WTC11 (cell line): ENCODE measurements at regions not wholly inside any gene's neighbourhood (a gene's known extent, or its start where the extent isn't known, plus 50 kb on each side); places are given as distances from the start of the nearest gene placed in this dataset.

Source experiments
- ATAC-seq: fragments of 200-7000 bp; cut with Tn5 transposase; 2 replicates; pipeline ENCODE4 v1.10.0; 2021; ENCODE audit warnings: mild to moderate bottlenecking, moderate library complexity
- CTCF ChIA-PET: fragments of 300-600 bp; sonication (Branson Sonifier 250); formaldehyde crosslinking; loops from one replicate; lab custom pipeline; 2021; ENCODE audit warnings: antibody characterized with exemption; lab: Charles Lee
- POLR2A ChIA-PET: fragments of 350-600 bp; sonication (Branson Sonifier 250); formaldehyde crosslinking; loops from one replicate; lab custom pipeline; 2021; ENCODE audit warnings: antibody characterized with exemption; lab: Charles Lee
- DNase-seq: peaks from one replicate; pipeline ENCODE4 v3.0.0; 2021; ENCODE audit warnings: low spot score
- H3K27ac Mint-ChIP-seq: 2 replicates; pipeline ENCODE4 v1.8.0; 2021; ENCODE audit warnings: mixed read lengths
- H3K27me3 Mint-ChIP-seq: 2 replicates; pipeline ENCODE4 v1.8.0; 2021; ENCODE audit warnings: low read depth, mild to moderate bottlenecking, moderate library complexity, mixed read lengths
- H3K36me3 Mint-ChIP-seq: 2 replicates; pipeline ENCODE4 v1.8.0; 2021; ENCODE audit warnings: mixed read lengths
- H3K4me1 Mint-ChIP-seq: 2 replicates; pipeline ENCODE4 v1.8.0; 2022; ENCODE audit warnings: mixed read lengths
- H3K4me3 Mint-ChIP-seq: 2 replicates; pipeline ENCODE4 v1.8.0; 2021; ENCODE audit warnings: mild to moderate bottlenecking, moderate library complexity, mixed read lengths
- H3K9me3 Mint-ChIP-seq: 2 replicates; pipeline ENCODE4 v1.8.0; 2021; ENCODE audit warnings: mixed read lengths
- ATF1 ChIP-seq: sonication (generic); formaldehyde crosslinking; IDR thresholded peaks from 2 replicates; pipeline ENCODE4 v1.8.1; 2023; ENCODE audit warnings: mild to moderate bottlenecking, moderate library complexity, missing genetic modification reagents
- CBFB ChIP-seq: sonication (generic); formaldehyde crosslinking; IDR thresholded peaks from 2 replicates; pipeline ENCODE4 v1.8.1; 2022; ENCODE audit warnings: mild to moderate bottlenecking, low read depth, missing genetic modification reagents
- EMX1 ChIP-seq: fragments of 250-450 bp; sonication (Bioruptor Pico); IDR thresholded peaks from 2 replicates; pipeline ENCODE4 v1.8.0; 2021; ENCODE audit warnings: mild to moderate bottlenecking
- ERG ChIP-seq: fragments of 250-450 bp; sonication (Bioruptor Pico); IDR thresholded peaks from 2 replicates; pipeline ENCODE4 v1.8.0; 2021; ENCODE audit warnings: mild to moderate bottlenecking
- FOXJ3 ChIP-seq: sonication (generic); formaldehyde crosslinking; IDR thresholded peaks from 2 replicates; pipeline ENCODE4 v1.9.0; 2021; ENCODE audit warnings: missing genetic modification reagents, mild to moderate bottlenecking, borderline replicate concordance
- FOXK1 ChIP-seq: sonication (generic); formaldehyde crosslinking; IDR thresholded peaks from 2 replicates; pipeline ENCODE4 v1.8.0; 2022; ENCODE audit warnings: mild to moderate bottlenecking, moderate library complexity, missing genetic modification reagents
- HMGA2 ChIP-seq: fragments of 250-450 bp; sonication (Bioruptor Pico); IDR thresholded peaks from 2 replicates; pipeline ENCODE4 v1.4.0; 2021; ENCODE audit warnings: mild to moderate bottlenecking, moderate library complexity
- IRF1 ChIP-seq: sonication (generic); formaldehyde crosslinking; IDR thresholded peaks from 2 replicates; pipeline ENCODE4 v1.8.0; 2023; ENCODE audit warnings: missing genetic modification reagents
- IRF2 ChIP-seq: sonication (generic); formaldehyde crosslinking; IDR thresholded peaks from 2 replicates; pipeline ENCODE4 v1.8.0; 2022; ENCODE audit warnings: low read depth, missing genetic modification reagents, borderline replicate concordance
- JAZF1 ChIP-seq: fragments of 250-450 bp; sonication (Bioruptor Pico); IDR thresholded peaks from 2 replicates; pipeline ENCODE4 v1.9.0; 2021; ENCODE audit warnings: moderate library complexity, mild to moderate bottlenecking, inconsistent platforms
- NR2C2 ChIP-seq: sonication (generic); formaldehyde crosslinking; IDR thresholded peaks from 2 replicates; pipeline ENCODE4 v1.8.0; 2022; ENCODE audit warnings: mild to moderate bottlenecking, missing genetic modification reagents
- OVOL2 ChIP-seq: fragments of 250-450 bp; sonication (Bioruptor Pico); IDR thresholded peaks from 2 replicates; pipeline ENCODE4 v1.9.0; 2021; ENCODE audit warnings: mild to moderate bottlenecking, borderline replicate concordance
- SOX15 ChIP-seq: fragments of 250-450 bp; sonication (Bioruptor Pico); IDR thresholded peaks from 2 replicates; pipeline ENCODE4 v1.9.0; 2021; ENCODE audit warnings: mild to moderate bottlenecking
- SP1 ChIP-seq: sonication (generic); formaldehyde crosslinking; conservative IDR thresholded peaks from 2 replicates; pipeline ENCODE4 v1.8.1; 2022; ENCODE audit warnings: missing genetic modification reagents
- ZBTB21 ChIP-seq: sonication (generic); formaldehyde crosslinking; IDR thresholded peaks from 2 replicates; pipeline ENCODE4 v1.8.1; 2023; ENCODE audit warnings: mild to moderate bottlenecking, missing genetic modification reagents, borderline replicate concordance
- ZMAT4 ChIP-seq: fragments of 250-450 bp; sonication (Bioruptor Pico); IDR thresholded peaks from 2 replicates; pipeline ENCODE4 v1.9.0; 2021; ENCODE audit warnings: mild to moderate bottlenecking
- ZNF121 ChIP-seq: sonication (generic); formaldehyde crosslinking; IDR thresholded peaks from 2 replicates; pipeline ENCODE4 v1.8.0; 2023; ENCODE audit warnings: missing genetic modification reagents
- ZNF138 ChIP-seq: sonication (generic); formaldehyde crosslinking; conservative IDR thresholded peaks from 2 replicates; pipeline ENCODE4 v1.8.1; 2022; ENCODE audit warnings: mild to moderate bottlenecking, moderate library complexity, missing genetic modification reagents
- ZNF219 ChIP-seq: sonication (generic); formaldehyde crosslinking; IDR thresholded peaks from 2 replicates; pipeline ENCODE4 v1.8.0; 2023; ENCODE audit warnings: missing genetic modification reagents, mild to moderate bottlenecking, borderline replicate concordance
- ZNF263 ChIP-seq: sonication (generic); formaldehyde crosslinking; IDR thresholded peaks from 2 replicates; pipeline ENCODE4 v1.8.1; 2022; ENCODE audit warnings: low read depth, mild to moderate bottlenecking, moderate library complexity, missing genetic modification reagents
- ZNF396 ChIP-seq: fragments of 250-450 bp; sonication (Bioruptor Pico); IDR thresholded peaks from 2 replicates; pipeline ENCODE4 v1.8.0; 2021; ENCODE audit warnings: mild to moderate bottlenecking, moderate library complexity, borderline replicate concordance
- TF ChIP-seq, protein P1 (sequence below): fragments of 200-600 bp; IDR thresholded peaks from 2 replicates; pipeline ENCODE4 v1.8.0; 2022; ENCODE audit warnings: antibody characterized with exemption
- TF ChIP-seq, protein P2 (sequence below): fragments of 250-450 bp; sonication (Bioruptor Pico); IDR thresholded peaks from 2 replicates; pipeline ENCODE4 v1.9.0; 2021; ENCODE audit warnings: moderate library complexity, mild to moderate bottlenecking, inconsistent platforms, borderline replicate concordance
- TF ChIP-seq, protein P3 (sequence below): sonication (generic); formaldehyde crosslinking; IDR thresholded peaks from 2 replicates; pipeline ENCODE4 v1.8.0; 2022; ENCODE audit warnings: mild to moderate bottlenecking, missing genetic modification reagents

DNA sequence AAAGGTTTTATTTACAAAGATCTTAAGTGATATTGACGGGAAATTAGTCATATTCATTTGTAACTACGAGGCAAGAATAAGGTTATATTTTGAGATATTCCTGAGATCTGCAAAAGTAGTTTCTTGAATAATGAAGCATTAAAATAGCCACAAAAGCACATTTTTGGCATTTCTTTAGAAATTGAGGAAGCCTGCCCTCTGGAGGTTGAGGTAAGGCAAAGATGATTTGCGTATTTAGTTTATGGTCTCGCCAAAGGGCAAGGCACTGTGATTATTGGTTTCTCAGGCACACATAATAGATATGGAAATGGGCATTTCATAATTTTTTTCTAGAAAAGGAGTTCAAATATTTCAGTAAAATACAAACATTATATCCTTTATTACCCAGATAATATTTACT, 143.7 kb upstream of the RPRM start:
- DNase-seq: no peak
- H3K4me1 Mint-ChIP-seq: no peaks in the 10 kb centered on the region; the same call in 1 of the 2 replicates
- TF ChIP-seq, protein P1, sequence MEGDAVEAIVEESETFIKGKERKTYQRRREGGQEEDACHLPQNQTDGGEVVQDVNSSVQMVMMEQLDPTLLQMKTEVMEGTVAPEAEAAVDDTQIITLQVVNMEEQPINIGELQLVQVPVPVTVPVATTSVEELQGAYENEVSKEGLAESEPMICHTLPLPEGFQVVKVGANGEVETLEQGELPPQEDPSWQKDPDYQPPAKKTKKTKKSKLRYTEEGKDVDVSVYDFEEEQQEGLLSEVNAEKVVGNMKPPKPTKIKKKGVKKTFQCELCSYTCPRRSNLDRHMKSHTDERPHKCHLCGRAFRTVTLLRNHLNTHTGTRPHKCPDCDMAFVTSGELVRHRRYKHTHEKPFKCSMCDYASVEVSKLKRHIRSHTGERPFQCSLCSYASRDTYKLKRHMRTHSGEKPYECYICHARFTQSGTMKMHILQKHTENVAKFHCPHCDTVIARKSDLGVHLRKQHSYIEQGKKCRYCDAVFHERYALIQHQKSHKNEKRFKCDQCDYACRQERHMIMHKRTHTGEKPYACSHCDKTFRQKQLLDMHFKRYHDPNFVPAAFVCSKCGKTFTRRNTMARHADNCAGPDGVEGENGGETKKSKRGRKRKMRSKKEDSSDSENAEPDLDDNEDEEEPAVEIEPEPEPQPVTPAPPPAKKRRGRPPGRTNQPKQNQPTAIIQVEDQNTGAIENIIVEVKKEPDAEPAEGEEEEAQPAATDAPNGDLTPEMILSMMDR: 0 out of 2 replicates have a peak, but pooled peaks have one; percentile 26
- TF ChIP-seq JAZF1 (CRISPR knock-in tag): no peak
- TF ChIP-seq, all 79 proteins: peak for 1
- Mint-ChIP-seq H3K36me3 (peaks cover 15% of the 10 kb centered on the region), H3K9me3 (peaks cover 27% of the 10 kb centered on the region), H3K27me3 (no peaks in the 10 kb centered on the region), H3K27ac (no peak overlapping the region), H3K4me3 (no peak overlapping the region)
- no peak for ATAC-seq
- POLR2A ChIA-PET: no interaction called here
- CTCF ChIA-PET: no interaction called here

- TF ChIP-seq NR2C2 (CRISPR knock-in tag) (no peak), IRF2 (CRISPR knock-in tag) (no peak), ZNF121 (CRISPR knock-in tag) (no peak), SP1 (no peak), OVOL2 (CRISPR knock-in tag) (no peak), ZBTB21 (CRISPR knock-in tag) (no peak), FOXJ3 (CRISPR knock-in tag) (no peak), EMX1 (CRISPR knock-in tag) (no peak), FOXK1 (CRISPR knock-in tag) (no peak), ZNF263 (CRISPR knock-in tag) (no peak), ATF1 (CRISPR knock-in tag) (no peak), IRF1 (CRISPR knock-in tag) (no peak), ZNF396 (no peak)
- TF ChIP-seq, all 79 proteins: peak for 0
- Mint-ChIP-seq H3K4me3 (no peak overlapping the region), H3K36me3 (peaks cover 12% of the 10 kb centered on the region), H3K4me1 (no peaks in the 10 kb centered on the region; the same call in 1 of the 2 replicates), H3K9me3 (peaks cover 23% of the 10 kb centered on the region), H3K27me3 (no peaks in the 10 kb centered on the region), H3K27ac (no peak overlapping the region)
- DNase-seq: no peak
- POLR2A ChIA-PET: no interaction called here
- CTCF ChIA-PET: interaction anchor here (1.0 kb wide), 1 partner anchor 9 kb away, joined by 3 read pairs; no protein-coding TSS in a partner anchor
- no peak for ATAC-seq
Observed at GRCh38 chr2:153623020-153623419, 144.5 kb upstream of the RPRM start.

DNA sequence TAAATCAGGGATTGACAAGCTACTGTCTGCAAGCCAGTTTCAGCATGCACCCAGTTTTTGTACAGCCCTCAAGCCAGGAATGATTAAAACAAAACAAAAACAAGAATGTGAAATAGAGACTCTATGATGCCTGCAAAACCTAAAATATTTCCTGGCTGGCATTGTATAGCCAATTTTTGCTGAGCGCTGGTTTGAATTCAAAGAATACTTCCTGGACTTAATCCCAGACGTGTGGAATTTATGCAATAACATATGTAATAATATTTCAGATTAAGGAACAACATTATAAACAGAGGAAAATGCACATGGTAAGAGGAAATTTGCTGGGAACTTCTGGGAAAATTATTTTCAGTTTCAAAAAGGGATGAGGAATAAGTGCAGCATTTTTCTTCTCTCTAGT, 148.1 kb upstream of the RPRM start:
- peaks cover 12% of the 10 kb centered on the region for H3K9me3 Mint-ChIP-seq
- ATAC-seq (no peak), DNase-seq (no peak)
- ChIA-PET POLR2A (no interaction called here), CTCF (no interaction called here)
- no peak overlapping the region for H3K27ac Mint-ChIP-seq
- TF ChIP-seq, protein P2, sequence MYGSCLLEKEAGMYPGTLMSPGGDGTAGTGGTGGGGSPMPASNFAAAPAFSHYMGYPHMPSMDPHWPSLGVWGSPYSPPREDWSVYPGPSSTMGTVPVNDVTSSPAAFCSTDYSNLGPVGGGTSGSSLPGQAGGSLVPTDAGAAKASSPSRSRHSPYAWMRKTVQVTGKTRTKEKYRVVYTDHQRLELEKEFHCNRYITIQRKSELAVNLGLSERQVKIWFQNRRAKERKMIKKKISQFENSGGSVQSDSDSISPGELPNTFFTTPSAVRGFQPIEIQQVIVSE (CRISPR knock-in tag): no peak
- no peak for TF ChIP-seq ZNF138 (CRISPR knock-in tag)
- TF ChIP-seq, protein P3, sequence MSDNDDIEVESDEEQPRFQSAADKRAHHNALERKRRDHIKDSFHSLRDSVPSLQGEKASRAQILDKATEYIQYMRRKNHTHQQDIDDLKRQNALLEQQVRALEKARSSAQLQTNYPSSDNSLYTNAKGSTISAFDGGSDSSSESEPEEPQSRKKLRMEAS (CRISPR knock-in tag): no peak
- no peak for TF ChIP-seq ZNF219 (CRISPR knock-in tag)
- TF ChIP-seq FOXK1 (CRISPR knock-in tag): no peak
- no peak for TF ChIP-seq CBFB (CRISPR knock-in tag)
- TF ChIP-seq HMGA2 (CRISPR knock-in tag): no peak
- TF ChIP-seq ZMAT4 (CRISPR knock-in tag): no peak
- TF ChIP-seq ERG (CRISPR knock-in tag): no peak
- TF ChIP-seq SOX15 (CRISPR knock-in tag): no peak
- no peaks in the 10 kb centered on the region; the same call in 1 of the 2 replicates for H3K4me1 Mint-ChIP-seq
- no peaks in the 10 kb centered on the region for H3K27me3 Mint-ChIP-seq
- H3K36me3 Mint-ChIP-seq: peaks cover 10% of the 10 kb centered on the region
- H3K4me3 Mint-ChIP-seq: no peak overlapping the region
